GM12878 (cell line): ENCODE measurements at regions not wholly inside any gene's neighbourhood (a gene's known extent, or its start where the extent isn't known, plus 50 kb on each side); places are given as distances from the start of the nearest gene placed in this dataset.

ENCODE experiments used
- ATAC-seq: fragments of 200-7000 bp; cut with Tn5 transposase; 3 replicates; pipeline ENCODE4 v1.9.1; 2020; ENCODE audit warnings: mild to moderate bottlenecking, moderate library complexity
- BruUV-seq: library from RNA; stranded (reverse); fragments of 400-500 nt; replicated peaks from 2 replicates; lab custom pipeline; 2021; lab: Mats Ljungman, UMichigan
- CTCF ChIA-PET: fragments of 300-600 bp; sonication (Branson Sonifier 250); formaldehyde crosslinking; extraction: SDS; loops from one replicate; lab custom pipeline; 2021; ENCODE audit warnings: inconsistent platforms; lab: Yijun Ruan, JAX
- POLR2A ChIA-PET: fragments of 350-600 bp; formaldehyde crosslinking; extraction: SDS; loops from one replicate; lab custom pipeline; 2021; ENCODE audit warnings: inconsistent platforms; lab: Charles Lee
- RAD21 ChIA-PET: fragments of 300-600 bp; sonication (Branson Sonifier 250); formaldehyde crosslinking; loops from one replicate; lab custom pipeline; 2023; ENCODE audit warnings: antibody characterized with exemption; ENCODE audit not compliant: unreplicated experiment; lab: Charles Lee
- SMC1A ChIA-PET: fragments of 300-600 bp; sonication (Branson Sonifier 250); formaldehyde crosslinking; loops from one replicate; lab custom pipeline; 2023; ENCODE audit not compliant: unreplicated experiment, uncharacterized antibody; lab: Charles Lee
- DNase-seq: peaks from one replicate; pipeline ENCODE4 v3.0.0-alpha.2; 2011; ENCODE audit warnings: low read depth, low spot score
- FAIRE-seq: peaks from 3 replicates; lab custom pipeline; 2011; peaks lifted over from hg19 to GRCh38; lab: Jason Lieb, UNC
- H2AFZ ChIP-seq: 2 replicates; pipeline ENCODE4 v1.6.0; 2011; ENCODE audit warnings: low read depth, low read length, control low read depth; ENCODE audit not compliant: control insufficient read depth
- H3K27ac ChIP-seq: 2 replicates; pipeline ENCODE4 v1.5.1; 2011; ENCODE audit warnings: control low read depth; ENCODE audit not compliant: control insufficient read depth, insufficient read depth
- H3K27me3 ChIP-seq, 2 experiments: replicated peaks in 1 of 2; 2 replicates each; pipeline versions ENCODE4 v1.6.0 to v1.6.1; 2011; ENCODE audit warnings: low read length in 1 of 2; ENCODE audit not compliant: control insufficient read depth in 2 of 2, insufficient read depth in 2 of 2
- H3K36me3 ChIP-seq, 2 experiments: 2 replicates each; pipeline ENCODE4 v1.5.1; 2011; ENCODE audit warnings: low read length in 1 of 2; ENCODE audit not compliant: control insufficient read depth in 2 of 2, insufficient read depth in 2 of 2
- H3K4me1 ChIP-seq: 2 replicates; pipeline ENCODE4 v1.6.1; 2011; ENCODE audit warnings: mild to moderate bottlenecking, low read length, moderate library complexity, mixed read lengths; ENCODE audit not compliant: control insufficient read depth, insufficient read depth
- H3K4me2 ChIP-seq: 2 replicates; pipeline ENCODE4 v1.6.0; 2011; ENCODE audit warnings: control low read depth; ENCODE audit not compliant: control insufficient read depth, insufficient read depth
- H3K4me3 ChIP-seq: fragments of 200-600 bp; sonication (generic); 2 replicates; pipeline ENCODE4 v1.5.1; 2016
- H3K79me2 ChIP-seq: 2 replicates; pipeline ENCODE4 v1.6.0; 2011; ENCODE audit warnings: low read length; ENCODE audit not compliant: control insufficient read depth, insufficient read depth
- H3K9ac ChIP-seq: 2 replicates; pipeline ENCODE4 v1.8.0; 2011; ENCODE audit warnings: low read length, control low read depth, mixed read lengths; ENCODE audit not compliant: control insufficient read depth, insufficient read depth
- H3K9me3 ChIP-seq: replicated peaks from 3 replicates; pipeline ENCODE4 v1.5.1; 2011; ENCODE audit warnings: mild to moderate bottlenecking, low read length; ENCODE audit not compliant: control insufficient read depth, insufficient read depth
- H4K20me1 ChIP-seq: 2 replicates; pipeline ENCODE4 v1.6.0; 2011; ENCODE audit not compliant: control insufficient read depth, insufficient read depth
- ATF3 ChIP-seq: IDR thresholded peaks from 2 replicates; pipeline ENCODE4 v1.6.1; 2011; ENCODE audit warnings: low read depth, mild to moderate bottlenecking, low read length, moderate library complexity, borderline replicate concordance; ENCODE audit errors: extremely low read depth
- CBX3 ChIP-seq: fragments of 200-600 bp; sonication (generic); IDR thresholded peaks from 2 replicates; pipeline ENCODE4 v1.6.1; 2016; ENCODE audit warnings: low read depth, borderline replicate concordance
- CHD4 ChIP-seq: fragments of 200-600 bp; sonication (generic); IDR thresholded peaks from 2 replicates; pipeline ENCODE4 v1.6.1; 2016; ENCODE audit warnings: mild to moderate bottlenecking
- E2F8 ChIP-seq: fragments of 450-650 bp; IDR thresholded peaks from 2 replicates; pipeline ENCODE4 v1.6.1; 2018; ENCODE audit warnings: mild to moderate bottlenecking, low read depth, moderate library complexity; ENCODE audit not compliant: partially characterized antibody
- ELK1 ChIP-seq: IDR thresholded peaks from 2 replicates; pipeline ENCODE4 v1.6.1; 2012; ENCODE audit warnings: low read depth, low read length, improper control_type of control experiment
- GABPA ChIP-seq: IDR thresholded peaks from 2 replicates; pipeline ENCODE4 v1.6.1; 2014; ENCODE audit warnings: antibody characterized with exemption, low read depth, mild to moderate bottlenecking, inconsistent platforms
- HDAC6 ChIP-seq: fragments of 200-600 bp; sonication (generic); IDR thresholded peaks from one replicate; pipeline ENCODE4 v1.8.0; 2017; ENCODE audit warnings: antibody characterized with exemption; ENCODE audit not compliant: unreplicated experiment
- MAX ChIP-seq: IDR thresholded peaks from 2 replicates; pipeline ENCODE4 v1.6.1; 2012; ENCODE audit warnings: low read depth, low read length, improper control_type of control experiment
- PBX3 ChIP-seq: IDR thresholded peaks from 2 replicates; pipeline ENCODE4 v1.6.1; 2011; ENCODE audit warnings: mild to moderate bottlenecking, low read depth, low read length, moderate library complexity; ENCODE audit not compliant: insufficient replicate concordance
- RAD51 ChIP-seq: fragments of 450-650 bp; IDR thresholded peaks from 2 replicates; pipeline ENCODE4 v1.6.1; 2016; ENCODE audit warnings: moderate library complexity, mild to moderate bottlenecking, inconsistent platforms
- RFX5 ChIP-seq: IDR thresholded peaks from 2 replicates; pipeline ENCODE4 v1.6.1; 2011; ENCODE audit warnings: low read depth, low read length, improper control_type of control experiment
- SMARCA5 ChIP-seq: fragments of 450-650 bp; IDR thresholded peaks from 2 replicates; pipeline ENCODE4 v1.6.1; 2017; ENCODE audit warnings: mild to moderate bottlenecking
- SREBF1 ChIP-seq: IDR thresholded peaks from 2 replicates; pipeline ENCODE4 v1.6.1; 2012; ENCODE audit warnings: mild to moderate bottlenecking, low read length
- ZBTB11 ChIP-seq: fragments of 450-650 bp; formaldehyde crosslinking; IDR thresholded peaks from 2 replicates; pipeline ENCODE4 v1.5.0; 2022; ENCODE audit warnings: mild to moderate bottlenecking, missing genetic modification characterization
- WGBS: methylation state at CpG from one replicate; pipeline ENCODE4 v1.1.6; 2016; ENCODE audit warnings: low lambda C conversion rate; ENCODE audit not compliant: insufficient replicate concordance, insufficient coverage; ENCODE audit errors: missing lambda C conversion rate; 5-methylcytosine and 5-hydroxymethylcytosine counted together
- in situ Hi-C: fragments of 300-500 bp; cut with MboI; formaldehyde crosslinking; loops from 9 replicates; pipeline ENCODE4 v1.14.3; 2018; ENCODE audit warnings: mixed read lengths
- intact Hi-C: fragments of 100-400 bp; cut with micrococcal nuclease; formaldehyde crosslinking; loops from one replicate; pipeline ENCODE4 v1.14.2; 2022; ENCODE audit not compliant: unreplicated experiment

GRCh38 chr16:6148361-6148760 lies 1050.8 kb upstream of the EEF2KMT start:
- CTCF ChIA-PET, result no interaction called here
- H3K4me1 ChIP-seq, result no peaks in the 10 kb centered on the region
- 0% methylated on average over 2 of the region's 2 CpGs for WGBS
- RAD21 ChIA-PET, result no interaction called here
- H3K79me2 ChIP-seq, result no peaks in the 10 kb centered on the region
- intact Hi-C loops (no loop called here), in situ Hi-C loops (no loop called here)
- H3K9me3 ChIP-seq, result no peaks in the 10 kb centered on the region; the same call in 1 of the 3 replicates
- H3K4me2 ChIP-seq, result no peak overlapping the region
- no peaks in the 10 kb centered on the region for H3K36me3 ChIP-seq
- POLR2A ChIA-PET, result no interaction called here
- no peak overlapping the region for H3K27ac ChIP-seq
- ATAC-seq (no peak), FAIRE-seq (no peak), DNase-seq (no peak)
- H3K27me3 ChIP-seq, result no peaks in the 10 kb centered on the region
- H2AFZ ChIP-seq, result no peak overlapping the region
- no peaks in the 10 kb centered on the region for H4K20me1 ChIP-seq
- H3K9ac ChIP-seq, result no peak overlapping the region
- TF ChIP-seq CHD4, result no peak
- no peak for TF ChIP-seq CBX3
- no peak for TF ChIP-seq RFX5
- TF ChIP-seq MAX, result no peak
- no peak for TF ChIP-seq SMARCA5
- no peak for TF ChIP-seq ATF3
- no peak for TF ChIP-seq E2F8
- no peak for TF ChIP-seq SREBF1
- TF ChIP-seq GABPA, result no peak
- no peak for TF ChIP-seq ELK1
- no peak for TF ChIP-seq PBX3
- no peak for TF ChIP-seq ZBTB11 (CRISPR knock-in tag)
- TF ChIP-seq RAD51, result no peak
- TF ChIP-seq HDAC6, result no peak
- SMC1A ChIA-PET, result no interaction called here
- BruUV-seq, result no TSS peak
- H3K4me3 ChIP-seq, result no peak overlapping the region
